ENCODE measurements at regions not wholly inside any gene's neighbourhood (a gene's known extent, or its start where the extent isn't known, plus 50 kb on each side); places are given as distances from the start of the nearest gene placed in this dataset.
A peak's percentile ranks its signal among the peaks of the same experiment; 100 is the strongest.
"Not testable (repeated sequence)": the region's sequence is repeated elsewhere in the genome, so short reads cannot be mapped to it uniquely, and the experiment has no call there.

DNA sequence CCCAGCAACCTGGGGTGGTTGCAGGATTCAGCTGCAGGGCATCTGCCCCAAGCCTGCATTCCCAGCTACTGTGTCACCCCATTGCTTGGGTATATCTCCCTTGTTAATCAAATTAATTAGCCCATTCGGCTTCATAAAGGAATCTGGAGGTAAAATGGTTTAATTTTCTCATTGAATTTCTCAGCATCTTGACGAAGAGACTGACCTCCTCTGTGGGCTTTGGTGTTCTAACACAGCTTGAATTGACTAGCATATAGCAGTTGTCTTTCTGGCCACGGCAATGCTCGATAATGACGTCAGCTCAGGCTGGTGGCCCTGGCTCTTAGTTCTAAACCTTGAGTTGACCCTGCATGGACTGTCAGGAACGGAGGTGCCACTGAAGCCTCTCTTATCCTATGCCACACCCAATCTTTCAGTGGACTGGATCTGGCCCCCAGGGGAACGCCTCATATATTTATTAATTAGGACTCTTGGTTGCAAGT lies 72.4 kb downstream of the MSX2 start:
- DNase-seq (ENCODE audit: low read depth, low spot score) = no peak

DNA sequence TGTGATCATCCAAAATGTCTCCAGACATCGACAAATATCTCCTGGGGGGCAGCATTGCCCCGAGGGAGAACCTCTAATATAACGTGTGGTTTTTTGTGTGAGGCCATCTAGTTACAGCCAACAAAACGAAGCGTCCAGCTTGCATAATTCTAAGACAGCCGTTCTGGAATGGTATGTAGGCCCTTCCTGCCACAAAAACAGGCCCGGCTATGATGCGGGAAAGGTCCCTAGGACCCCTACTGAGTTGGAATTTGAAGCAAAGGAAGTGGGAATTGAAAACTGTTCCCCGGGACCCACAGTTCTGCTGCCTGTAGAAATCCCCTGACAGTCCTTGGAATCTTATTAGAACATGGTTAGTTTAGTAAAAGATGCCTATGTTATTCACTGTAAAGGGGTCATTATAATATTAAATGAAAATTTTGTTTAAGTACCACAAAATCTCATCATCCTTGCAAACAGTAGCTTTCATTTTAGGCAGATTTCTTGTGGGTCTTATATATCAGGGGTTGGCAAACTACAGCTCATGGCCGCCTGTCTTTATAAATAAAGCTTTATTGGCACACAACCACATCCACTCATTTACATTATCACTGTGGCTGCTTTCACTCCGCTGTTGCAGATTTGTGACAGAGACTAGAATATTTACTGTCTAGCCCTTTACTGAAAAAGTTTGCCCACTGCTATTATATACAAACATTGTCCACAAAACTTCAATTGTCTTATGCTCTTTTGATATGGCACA lies 70.7 kb downstream of the MSX2 start:
- peak; percentile 22 for DNase-seq (ENCODE audit: low read depth, low spot score)

DNA sequence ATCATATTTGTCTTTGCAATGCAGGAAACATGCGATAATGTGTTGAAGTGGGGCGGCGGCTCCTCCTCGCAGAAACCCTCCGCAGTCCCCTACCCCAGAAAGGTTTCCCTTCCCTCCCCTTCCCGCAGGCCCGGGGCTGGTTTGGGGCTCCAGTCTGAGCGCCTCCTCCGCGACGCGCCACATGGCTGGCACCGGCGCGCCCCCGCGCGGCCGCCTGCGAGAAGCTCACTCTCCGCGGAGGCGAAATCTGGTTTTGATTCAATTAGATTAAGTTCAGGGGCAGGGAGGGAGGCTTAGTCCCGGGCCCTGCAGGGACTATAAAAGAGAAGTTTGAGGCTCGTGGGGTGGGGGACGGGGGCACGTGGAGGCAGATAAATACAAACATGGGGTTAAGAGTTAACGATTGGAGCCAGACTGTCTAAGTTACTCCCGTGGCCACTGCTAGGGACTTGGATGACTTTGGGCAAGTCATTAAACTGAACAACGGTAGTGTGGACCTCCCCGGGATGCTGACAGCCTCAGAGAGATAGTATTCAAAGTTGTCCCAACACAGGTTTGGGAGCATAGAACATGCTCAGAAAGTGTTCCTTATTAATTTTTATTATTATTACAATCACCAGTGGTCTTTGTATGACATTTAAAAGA lies 69.4 kb downstream of the MSX2 start:
- DNase-seq (ENCODE audit: low read depth, low spot score) = peak; percentile 86

DNA sequence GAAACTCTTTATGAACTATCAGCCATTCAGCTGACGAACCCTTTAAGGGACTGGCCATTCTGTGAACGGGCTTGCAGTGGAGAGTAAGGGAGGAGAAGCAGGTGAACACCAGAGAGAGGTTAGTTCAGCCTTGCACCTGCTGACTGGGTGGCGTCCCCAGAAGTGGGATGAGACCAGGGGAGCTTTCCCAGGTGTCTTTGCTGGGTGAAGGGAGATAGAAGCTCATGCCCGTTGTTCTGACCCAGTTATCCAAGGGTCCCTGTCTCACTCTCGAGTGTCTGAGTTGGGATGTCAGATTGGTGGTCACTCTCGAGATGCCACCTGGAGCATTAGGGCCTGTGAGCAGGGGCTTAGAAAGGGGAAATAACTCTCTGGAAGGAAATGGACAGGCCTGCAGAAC lies 68.7 kb downstream of the MSX2 start:
- DNase-seq (ENCODE audit: low read depth, low spot score) = no peak

DNA sequence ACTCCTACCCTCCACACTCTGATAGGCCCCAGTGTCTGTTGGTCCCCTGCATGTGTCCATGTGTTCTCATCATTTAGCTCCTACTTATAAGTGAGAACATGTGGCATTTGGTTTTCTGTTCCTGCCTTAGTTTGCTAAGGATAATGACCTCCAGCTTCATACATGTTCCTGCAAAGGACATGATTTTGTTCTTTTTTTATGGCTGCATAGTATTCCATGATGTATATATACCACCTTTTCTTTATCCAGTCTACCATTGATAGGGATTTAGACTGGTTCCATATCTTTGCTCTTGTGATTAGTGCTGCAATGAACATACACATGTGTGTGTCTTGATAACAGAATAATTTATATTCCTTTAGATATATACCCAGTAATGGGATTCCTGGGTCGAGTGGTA lies 67.9 kb downstream of the MSX2 start:
- not testable (repeated sequence) for DNase-seq (ENCODE audit: low read depth, low spot score)

DNA sequence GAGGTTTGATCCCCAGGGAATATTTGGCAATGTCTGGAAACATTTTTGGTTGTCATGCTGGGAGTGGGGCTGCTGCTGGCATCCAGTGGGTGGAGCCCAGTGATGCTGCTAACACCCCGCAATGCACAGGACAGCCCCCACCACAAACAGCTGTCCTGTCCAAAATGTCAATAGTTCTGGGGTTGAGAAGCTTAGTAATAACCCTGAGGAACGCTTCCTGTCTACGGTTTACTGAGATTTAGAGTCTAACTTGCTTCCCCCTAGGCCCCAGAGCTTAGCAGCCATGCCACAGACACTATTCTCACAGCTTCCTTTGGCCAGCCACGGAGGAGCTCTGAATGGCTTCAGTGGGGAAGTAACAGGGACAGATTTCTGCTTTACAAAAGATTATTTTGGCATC lies 66.5 kb downstream of the MSX2 start:
- DNase-seq (ENCODE audit: low read depth, low spot score) = no peak

DNA sequence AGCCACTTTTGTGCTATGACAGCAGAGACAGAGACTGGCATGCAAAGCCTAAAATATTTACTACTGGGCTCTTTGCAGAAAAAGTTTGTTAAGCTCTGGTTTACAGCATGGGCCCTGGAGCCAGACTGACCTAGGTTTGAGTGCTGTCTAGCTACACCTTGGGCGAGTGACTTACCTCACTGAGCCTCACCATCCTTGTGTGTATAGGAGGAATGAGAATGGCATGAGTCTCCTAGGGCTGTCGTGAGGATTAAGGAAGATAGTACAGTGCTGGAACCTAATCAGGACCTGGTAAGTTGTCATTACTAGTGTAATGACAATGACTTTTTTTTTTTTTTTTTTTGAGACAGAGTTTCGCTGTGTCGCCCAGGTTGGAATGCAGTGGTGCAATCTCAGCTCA lies 65.2 kb downstream of the MSX2 start:
- no peak for DNase-seq (ENCODE audit: low read depth, low spot score)

DNA sequence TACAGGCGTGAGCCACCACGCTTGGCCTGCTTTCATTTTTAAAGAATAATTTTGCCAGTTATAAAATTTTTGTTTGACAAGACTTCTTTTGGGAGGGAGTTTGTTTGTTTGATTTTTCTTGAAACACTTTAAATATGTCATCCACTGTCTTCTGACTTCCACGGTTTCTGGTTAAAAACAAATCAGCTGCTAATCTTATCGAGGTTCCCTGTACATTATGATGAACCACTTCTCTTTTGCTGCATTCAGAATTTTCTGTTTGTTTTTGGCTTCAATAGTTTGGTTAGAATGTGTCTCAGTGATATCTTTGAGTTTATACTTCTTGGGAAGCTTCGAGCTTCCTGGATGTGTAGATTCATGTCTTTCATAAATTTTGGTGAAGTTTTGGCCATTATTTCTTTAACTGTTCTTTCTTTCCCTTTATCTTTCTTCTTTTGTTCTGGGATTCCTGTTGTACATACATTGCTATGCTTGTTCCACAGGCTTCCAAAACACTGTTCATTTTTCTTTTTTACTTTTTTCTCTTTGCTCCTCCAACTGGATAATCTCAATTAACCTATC lies 60.8 kb downstream of the MSX2 start:
- no peak for DNase-seq (ENCODE audit: low read depth, low spot score)

All from ELF-1 (cell line).